Inflammatory macrophage treated with lipopolysaccharide for 1 hour (primary cell): ENCODE measurements at regions not wholly inside any gene's neighbourhood (a gene's known extent, or its start where the extent isn't known, plus 50 kb on each side); places are given as distances from the start of the nearest gene placed in this dataset.
"Not testable (repeated sequence)": the region's sequence is repeated elsewhere in the genome, so short reads cannot be mapped to it uniquely, and the experiment has no call there.

Experiments used
- DNase-seq, 2 donors: peaks; one replicate each; pipeline ENCODE4 v3.0.0-alpha.2; 2020 to 2022

- no peak for DNase-seq
Observed at GRCh38 chr17:45650561-45650960, 133.6 kb upstream of the CRHR1 start.

- no peak for DNase-seq
Observed at GRCh38 chr17:45651145-45651709, 132.9 kb upstream of the CRHR1 start.

- DNase-seq, result no peak
Observed at GRCh38 chr17:45653616-45654015, 130.5 kb upstream of the CRHR1 start.

- no peak for DNase-seq
Observed at GRCh38 chr17:45656527-45657181, 127.5 kb upstream of the CRHR1 start.

- no peak for DNase-seq
Observed at GRCh38 chr17:45660474-45660873, 123.6 kb upstream of the CRHR1 start.

DNA sequence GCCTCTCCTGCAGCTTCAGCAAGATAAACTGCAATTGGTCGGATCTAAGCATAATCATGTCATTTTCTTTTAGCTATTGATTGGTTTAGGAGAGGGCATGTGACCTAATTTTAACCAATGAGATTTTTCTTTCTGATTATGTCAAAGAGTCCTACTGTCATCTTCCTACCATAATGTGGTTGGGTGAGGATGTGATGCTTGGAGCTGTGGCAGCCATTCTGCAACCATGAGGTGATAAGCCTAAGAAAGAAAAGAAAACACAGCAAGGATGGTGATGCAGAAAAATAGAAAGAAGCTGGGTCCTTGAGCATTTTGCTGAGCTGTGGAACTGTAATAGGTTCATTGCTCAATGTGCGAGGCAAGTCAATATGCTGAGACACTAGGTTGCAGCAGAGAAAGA lies 121.7 kb upstream of the CRHR1 start:
- no peak for DNase-seq

GRCh38 chr17:45663772-45664171 lies 120.3 kb upstream of the CRHR1 start:
- no peak for DNase-seq

DNA sequence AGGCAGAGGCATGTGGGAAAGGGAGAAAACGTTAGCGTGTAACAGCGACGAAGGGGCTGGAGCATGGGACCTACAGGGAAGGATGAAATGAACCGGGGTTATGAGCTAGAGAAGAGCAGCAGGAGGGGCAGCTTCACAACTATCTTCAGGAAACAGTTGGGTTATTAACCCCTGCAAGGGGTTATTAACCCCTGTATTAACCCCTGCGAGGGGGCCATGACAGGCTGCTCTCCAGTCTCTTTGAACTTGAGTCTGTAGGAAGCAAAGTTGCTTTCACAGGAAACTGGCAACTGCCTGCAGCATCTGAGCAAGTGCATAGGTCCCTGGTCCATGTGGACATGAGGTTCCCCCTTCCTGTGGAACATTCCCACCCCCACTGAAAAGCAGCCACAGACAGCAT lies 119.2 kb upstream of the CRHR1 start:
- no peak for DNase-seq

GRCh38 chr17:45666046-45666600 lies 118.0 kb upstream of the CRHR1 start:
- no peak for DNase-seq

GRCh38 chr17:45666641-45667040 lies 117.5 kb upstream of the CRHR1 start:
- no peak for DNase-seq

DNA sequence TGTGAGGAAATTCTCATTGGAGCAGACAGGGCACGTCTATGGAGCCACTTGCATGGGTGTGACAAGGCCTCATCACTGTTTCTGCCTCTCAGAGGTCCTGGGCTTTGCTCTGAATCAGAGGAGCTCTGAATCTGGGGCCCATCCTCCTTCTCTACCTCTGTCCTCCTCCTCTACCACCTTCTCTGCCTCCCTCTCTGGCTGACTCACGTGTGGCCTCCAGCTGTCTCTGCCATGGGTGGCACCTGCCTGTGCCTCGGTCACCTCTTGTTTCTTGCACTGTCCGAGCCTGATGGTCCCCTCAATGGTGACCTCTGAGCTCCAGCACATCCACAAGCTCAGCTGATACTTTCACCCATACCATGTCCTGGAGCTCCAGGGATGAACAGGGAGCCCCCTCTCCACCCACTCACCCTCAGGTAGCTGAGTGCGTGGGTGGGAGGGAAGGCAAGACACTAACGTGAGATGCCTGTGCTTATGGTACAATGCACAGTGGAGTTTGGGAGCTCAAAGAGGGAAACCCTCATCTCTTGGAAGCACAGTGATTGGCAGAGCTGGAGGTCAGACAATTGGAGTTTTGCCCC lies 116.4 kb upstream of the CRHR1 start:
- DNase-seq, result no peak

DNA sequence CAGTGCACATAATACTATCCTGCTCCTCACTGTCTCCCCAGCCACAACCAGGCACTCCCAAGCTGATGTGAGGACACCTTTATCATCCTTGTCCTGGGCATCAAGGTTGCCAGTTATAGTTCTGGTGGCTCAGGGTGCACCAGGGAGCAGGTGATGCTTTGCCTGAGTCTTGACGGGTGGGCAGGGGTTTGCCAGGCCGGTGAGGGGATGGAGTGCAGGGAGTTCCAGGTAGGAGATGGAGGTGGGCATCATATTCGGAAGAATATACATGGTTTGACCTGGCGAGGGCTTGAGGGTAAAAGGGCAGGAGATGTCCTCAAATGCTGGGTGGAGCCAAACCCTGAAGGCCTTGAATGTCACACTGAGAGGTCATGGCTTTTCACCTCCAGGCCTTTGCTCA lies 115.8 kb upstream of the CRHR1 start:
- DNase-seq, result no peak

- no peak for DNase-seq
Observed at GRCh38 chr17:45672301-45672700, 111.8 kb upstream of the CRHR1 start.

- DNase-seq, result no peak
Observed at GRCh38 chr17:45672792-45673191, 111.3 kb upstream of the CRHR1 start.

DNA sequence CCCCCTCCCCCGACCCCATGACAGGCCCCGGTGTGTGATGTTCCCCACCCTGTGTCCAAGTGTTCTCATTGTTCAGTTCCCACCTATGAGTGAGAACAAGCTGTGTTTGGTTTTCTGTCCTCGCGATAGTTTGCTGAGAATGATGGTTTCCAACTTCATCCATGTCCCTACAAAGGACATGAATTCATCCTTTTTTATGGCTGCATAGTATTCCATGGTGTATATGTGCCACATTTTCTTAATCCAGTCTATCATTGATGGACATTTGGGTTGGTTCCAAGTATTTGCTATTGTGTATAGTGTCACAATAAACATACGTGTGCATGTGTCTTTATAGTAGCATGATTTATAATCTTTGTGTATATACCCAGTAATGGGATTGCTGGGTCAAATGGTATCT lies 110.4 kb upstream of the CRHR1 start:
- DNase-seq, result not testable (repeated sequence)

DNA sequence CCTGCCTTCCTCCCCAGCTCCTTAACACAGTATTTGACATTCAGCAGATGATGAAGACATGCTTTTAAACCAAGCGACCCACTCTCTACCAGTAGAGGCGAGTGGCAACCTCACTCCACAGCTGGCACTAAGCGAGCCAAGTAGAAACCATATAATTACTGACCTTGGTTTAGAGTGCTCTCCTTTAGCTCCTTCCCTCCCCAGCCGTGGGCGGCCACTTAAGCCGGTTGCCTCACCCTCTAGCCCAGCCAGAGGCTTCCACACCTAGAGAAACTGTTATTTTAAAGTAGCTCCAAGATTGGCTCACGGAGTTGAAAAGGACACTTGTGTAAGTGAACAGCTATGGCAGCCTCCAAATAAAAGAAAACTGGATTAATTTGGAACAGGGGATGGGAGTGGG lies 109.1 kb upstream of the CRHR1 start:
- no peak for DNase-seq

GRCh38 chr17:45675892-45676291 lies 108.2 kb upstream of the CRHR1 start:
- no peak for DNase-seq

- no peak for DNase-seq
Observed at GRCh38 chr17:45676695-45677094, 107.4 kb upstream of the CRHR1 start.

DNA sequence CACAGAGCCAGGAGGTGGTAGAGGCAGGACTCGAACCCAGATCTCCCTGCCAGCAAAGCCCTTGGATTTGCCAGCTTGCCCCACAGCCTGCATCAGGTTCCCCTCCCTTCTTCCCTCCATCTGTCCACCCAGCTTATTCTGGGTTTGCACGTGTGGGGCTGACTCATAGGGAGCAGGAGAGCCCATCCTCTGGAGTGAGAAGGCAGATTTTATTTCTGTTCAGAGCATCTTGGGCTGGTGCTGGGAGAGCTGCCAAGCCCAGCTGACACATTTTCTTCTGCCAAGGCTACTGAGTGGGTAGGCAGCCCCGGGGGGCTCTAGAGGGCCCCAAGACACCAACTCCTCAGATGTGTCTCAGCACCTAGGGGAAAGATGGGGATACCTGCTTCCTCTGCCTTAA lies 106.3 kb upstream of the CRHR1 start:
- no peak for DNase-seq

GRCh38 chr17:45679426-45679825 lies 104.7 kb upstream of the CRHR1 start:
- DNase-seq, result no peak

DNA sequence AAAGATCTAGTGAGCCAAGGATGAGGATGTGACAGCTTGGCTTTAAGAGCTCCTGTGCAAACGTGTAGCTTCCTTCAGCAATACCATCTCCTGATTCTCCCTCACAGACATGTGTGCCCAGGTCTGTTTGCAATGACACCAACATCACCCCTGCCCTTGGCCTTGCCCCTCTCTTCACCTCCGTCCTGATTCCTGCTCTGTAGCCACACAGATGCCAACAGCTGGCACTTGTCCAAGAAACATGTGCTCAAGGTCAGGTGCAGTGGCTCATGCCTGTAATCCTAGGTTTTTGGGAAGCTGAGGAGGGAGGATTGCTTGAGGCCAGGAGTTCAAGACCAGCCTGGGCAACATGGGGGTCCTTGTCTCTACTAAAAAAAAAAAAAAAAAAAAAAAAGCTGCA lies 103.8 kb upstream of the CRHR1 start:
- DNase-seq, result no peak

DNA sequence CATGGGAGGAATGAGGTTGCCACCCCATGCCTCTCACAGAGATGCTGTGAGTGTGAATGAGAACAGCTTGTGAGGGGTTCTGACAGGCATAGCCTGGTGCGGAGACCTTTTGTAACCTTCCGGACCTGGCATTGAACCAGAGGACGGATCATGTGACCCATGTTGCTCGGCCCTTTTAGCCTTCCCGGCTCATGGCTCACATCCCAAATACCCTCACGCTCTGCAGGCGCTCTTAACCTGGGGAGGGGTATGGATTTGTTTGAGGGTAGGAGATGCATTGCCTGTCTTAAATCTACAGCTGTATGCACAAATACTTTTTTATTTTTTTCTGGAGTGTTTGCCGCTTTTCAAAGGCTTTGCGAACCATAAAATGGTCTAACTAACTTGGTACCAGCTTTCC lies 102.4 kb upstream of the CRHR1 start:
- DNase-seq, result no peak

- DNase-seq, result no peak
Observed at GRCh38 chr17:45686250-45686649, 97.9 kb upstream of the CRHR1 start.

- DNase-seq, result no peak
Observed at GRCh38 chr17:45687594-45687993, 96.5 kb upstream of the CRHR1 start.

DNA sequence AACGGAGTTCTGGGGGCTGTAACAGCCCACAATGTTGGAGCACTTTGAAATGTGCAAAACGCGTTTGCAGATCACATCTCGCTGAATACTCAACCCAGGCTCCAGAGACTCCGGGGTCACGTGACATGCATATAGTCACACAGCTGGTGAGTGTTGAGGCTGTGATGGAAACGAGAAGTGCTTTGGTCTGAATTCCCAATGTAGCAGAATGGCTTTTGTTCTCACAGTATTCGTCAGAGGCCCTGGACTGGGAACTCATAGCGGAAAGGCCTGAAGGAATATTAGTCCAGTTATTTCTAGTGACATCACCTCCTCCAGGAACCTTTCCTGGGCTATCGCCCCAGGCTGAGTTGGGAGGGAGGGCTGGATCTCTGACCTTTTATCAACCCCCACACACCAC lies 95.8 kb upstream of the CRHR1 start:
- no peak for DNase-seq
